GM15510 (cell line): ENCODE measurements at regions not wholly inside any gene's neighbourhood (a gene's known extent, or its start where the extent isn't known, plus 50 kb on each side); places are given as distances from the start of the nearest gene placed in this dataset.

ENCODE experiments used
- POLR2A ChIP-seq: IDR thresholded peaks from 3 replicates; pipeline ENCODE4 v1.6.1; 2011; ENCODE audit warnings: borderline replicate concordance; ENCODE audit not compliant: insufficient read length; ENCODE audit errors: extremely low read depth

DNA sequence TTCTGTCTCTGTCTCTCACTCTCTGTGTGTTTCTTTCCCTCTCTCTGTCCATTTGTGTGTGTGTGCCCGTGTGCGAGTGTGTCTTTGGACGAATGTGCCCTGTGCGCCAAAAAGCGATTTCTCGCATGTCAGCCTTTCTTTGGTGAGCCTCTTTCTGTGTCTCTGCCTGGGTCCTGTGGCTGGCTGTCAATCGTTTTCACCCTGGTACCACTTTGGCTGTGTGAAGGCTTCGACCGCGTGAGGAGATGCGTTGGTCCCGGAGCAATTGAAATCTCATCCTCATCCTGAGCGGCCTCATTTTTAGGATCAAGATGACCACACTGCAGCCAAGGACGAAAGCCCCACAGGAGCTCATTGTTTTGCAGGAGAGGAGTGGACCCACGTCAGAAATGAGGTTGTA, 288.9 kb upstream of the ZNF337 start:
- no peak for TF ChIP-seq POLR2A

DNA sequence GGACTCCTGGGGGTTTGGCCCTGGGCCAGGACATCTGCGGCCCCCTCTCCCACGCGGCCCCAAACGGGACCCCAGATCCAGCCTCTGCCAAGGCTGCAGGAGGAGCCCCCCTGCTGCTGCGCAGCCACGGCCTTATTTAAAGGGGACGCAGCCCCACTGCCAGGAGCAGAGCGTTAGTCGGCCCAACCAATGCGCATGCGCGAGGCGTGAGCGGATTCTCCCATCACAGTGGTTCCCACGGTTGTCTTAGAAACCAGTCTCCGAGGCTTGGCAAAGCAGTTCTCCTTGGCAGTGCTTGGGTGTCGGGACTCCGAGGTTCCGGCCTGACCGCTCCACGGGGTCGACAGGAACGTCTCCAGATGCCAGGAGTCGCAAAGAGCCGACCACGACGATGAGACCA, 288.3 kb upstream of the ZNF337 start:
- TF ChIP-seq POLR2A: no peak

GRCh38 chr20:25867776-25868649, 171.4 kb upstream of the ZNF337 start:
- TF ChIP-seq POLR2A: no peak

GRCh38 chr20:25865715-25866656, 169.3 kb upstream of the ZNF337 start:
- TF ChIP-seq POLR2A: no peak

GRCh38 chr20:25864326-25864962, 167.8 kb upstream of the ZNF337 start:
- TF ChIP-seq POLR2A: no peak

DNA sequence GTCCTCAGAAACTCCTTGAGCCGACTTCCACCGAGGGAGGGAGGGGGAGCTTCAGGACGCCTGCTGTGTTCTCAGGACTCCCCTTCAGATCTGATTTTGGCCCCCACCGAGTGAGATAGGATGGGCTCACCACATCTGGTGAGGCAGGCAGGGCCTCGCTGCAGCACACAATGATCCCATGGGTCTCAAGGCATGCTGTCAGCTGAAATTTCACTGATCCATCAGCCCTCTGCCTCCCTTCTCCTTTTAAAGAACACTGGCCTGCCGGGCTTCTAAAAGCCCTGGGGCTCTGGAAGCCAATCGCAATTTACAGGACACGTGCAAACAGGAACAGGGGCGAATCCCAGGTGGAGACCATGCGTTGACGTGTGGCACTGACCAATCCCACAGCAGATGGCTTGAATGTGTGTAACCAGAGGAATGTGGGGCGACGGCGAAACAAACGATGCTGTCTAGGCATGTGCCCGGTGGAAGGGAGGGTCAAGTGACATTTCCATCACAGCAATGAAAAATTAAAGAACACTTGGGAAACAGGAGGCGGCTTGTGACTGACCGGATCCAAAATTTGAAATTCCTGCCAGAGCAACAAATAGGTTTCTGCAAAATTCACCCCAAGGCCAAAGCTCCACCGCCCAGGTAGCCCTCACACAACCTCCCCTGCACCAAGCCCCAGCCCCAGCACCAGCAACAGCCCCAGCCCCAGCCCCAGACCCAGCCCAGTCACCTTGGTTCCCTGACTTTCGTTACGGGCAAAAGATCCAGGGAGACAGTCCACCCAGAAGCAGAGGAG, 167.1 kb upstream of the ZNF337 start:
- TF ChIP-seq POLR2A: no peak

GRCh38 chr20:25860531-25861150, 164.0 kb upstream of the ZNF337 start:
- TF ChIP-seq POLR2A: no peak

DNA sequence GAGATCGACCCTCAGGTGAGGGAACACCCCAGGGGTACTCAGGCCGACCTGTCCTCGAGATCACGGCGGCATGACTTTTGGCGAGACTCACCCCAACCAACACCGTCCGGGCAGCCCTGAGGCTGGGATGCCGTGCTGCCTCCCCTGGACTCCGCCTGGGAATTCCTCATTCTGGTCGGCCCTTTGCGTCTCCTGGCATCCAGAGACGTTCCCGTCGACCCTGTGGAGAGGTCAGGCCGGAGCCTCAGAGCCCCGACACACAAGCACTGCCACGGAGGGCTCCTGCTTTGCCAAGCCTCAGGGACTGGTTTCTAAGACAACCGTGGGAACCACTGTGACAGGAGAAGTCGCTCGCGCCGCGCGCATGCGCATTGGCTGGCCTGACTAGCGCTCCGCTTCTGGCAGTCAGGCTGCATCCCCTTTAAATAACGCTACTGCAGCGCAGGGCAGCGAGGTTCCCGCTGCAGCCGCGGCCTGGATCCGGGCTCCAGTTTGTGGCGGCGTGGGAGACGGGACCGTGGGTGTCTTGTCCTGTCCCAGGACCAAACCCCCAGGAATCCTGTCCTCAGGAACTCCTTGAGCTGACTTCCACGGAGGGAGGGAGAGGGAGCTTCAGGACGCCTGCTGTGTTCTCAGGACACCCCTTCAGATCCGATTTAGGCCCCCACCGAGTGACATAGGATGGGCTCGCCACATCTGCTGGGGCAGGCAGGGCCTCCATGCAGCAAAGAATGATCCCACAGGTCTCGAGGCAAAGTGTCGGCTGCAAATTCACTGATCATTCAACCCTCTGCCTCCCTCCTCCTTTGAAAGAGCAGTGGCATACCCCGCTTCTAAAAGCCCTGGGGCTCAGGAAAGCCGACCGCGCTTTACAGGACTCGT, 163.2 kb upstream of the ZNF337 start:
- TF ChIP-seq POLR2A: no peak

GRCh38 chr20:25858495-25859425, 162.1 kb upstream of the ZNF337 start:
- TF ChIP-seq POLR2A: no peak

- no peak for TF ChIP-seq POLR2A
These were observed 159.7 kb upstream of the ZNF337 start for GRCh38 chr20:25856256-25856884.

- TF ChIP-seq POLR2A: no peak
These were observed 151.6 kb upstream of the ZNF337 start for GRCh38 chr20:25848222-25848621.
